ENCODE measurements at regions not wholly inside any gene's neighbourhood (a gene's known extent, or its start where the extent isn't known, plus 50 kb on each side); places are given as distances from the start of the nearest gene placed in this dataset.

- TF ChIP-seq RAD21 (IDR thresholded peaks at IDR 0.05; ENCODE audit: low read depth), result no peak
- no peak for TF ChIP-seq TEAD4 (IDR thresholded peaks at IDR 0.05)
- TF ChIP-seq, protein P1, sequence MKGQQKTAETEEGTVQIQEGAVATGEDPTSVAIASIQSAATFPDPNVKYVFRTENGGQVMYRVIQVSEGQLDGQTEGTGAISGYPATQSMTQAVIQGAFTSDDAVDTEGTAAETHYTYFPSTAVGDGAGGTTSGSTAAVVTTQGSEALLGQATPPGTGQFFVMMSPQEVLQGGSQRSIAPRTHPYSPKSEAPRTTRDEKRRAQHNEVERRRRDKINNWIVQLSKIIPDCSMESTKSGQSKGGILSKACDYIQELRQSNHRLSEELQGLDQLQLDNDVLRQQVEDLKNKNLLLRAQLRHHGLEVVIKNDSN (IDR thresholded peaks at IDR 0.05), result no peak
- TF ChIP-seq CREB1 (IDR thresholded peaks at IDR 0.05; ENCODE audit: low read depth), result no peak
- no peak for TF ChIP-seq EGR1 (IDR thresholded peaks at IDR 0.05)
- TF ChIP-seq FOXM1 (IDR thresholded peaks at IDR 0.05; ENCODE audit: borderline replicate concordance, low read depth), result no peak
- no peak for TF ChIP-seq CEBPB (IDR thresholded peaks at IDR 0.05)
- no peak for TF ChIP-seq ZBTB7A (IDR thresholded peaks at IDR 0.05; ENCODE audit: low read depth)
- no peak for TF ChIP-seq TAF1 (IDR thresholded peaks at IDR 0.05; ENCODE audit: low read depth)
- TF ChIP-seq EP300 (IDR thresholded peaks at IDR 0.05; ENCODE audit: borderline replicate concordance), result no peak
- TF ChIP-seq, protein P2, sequence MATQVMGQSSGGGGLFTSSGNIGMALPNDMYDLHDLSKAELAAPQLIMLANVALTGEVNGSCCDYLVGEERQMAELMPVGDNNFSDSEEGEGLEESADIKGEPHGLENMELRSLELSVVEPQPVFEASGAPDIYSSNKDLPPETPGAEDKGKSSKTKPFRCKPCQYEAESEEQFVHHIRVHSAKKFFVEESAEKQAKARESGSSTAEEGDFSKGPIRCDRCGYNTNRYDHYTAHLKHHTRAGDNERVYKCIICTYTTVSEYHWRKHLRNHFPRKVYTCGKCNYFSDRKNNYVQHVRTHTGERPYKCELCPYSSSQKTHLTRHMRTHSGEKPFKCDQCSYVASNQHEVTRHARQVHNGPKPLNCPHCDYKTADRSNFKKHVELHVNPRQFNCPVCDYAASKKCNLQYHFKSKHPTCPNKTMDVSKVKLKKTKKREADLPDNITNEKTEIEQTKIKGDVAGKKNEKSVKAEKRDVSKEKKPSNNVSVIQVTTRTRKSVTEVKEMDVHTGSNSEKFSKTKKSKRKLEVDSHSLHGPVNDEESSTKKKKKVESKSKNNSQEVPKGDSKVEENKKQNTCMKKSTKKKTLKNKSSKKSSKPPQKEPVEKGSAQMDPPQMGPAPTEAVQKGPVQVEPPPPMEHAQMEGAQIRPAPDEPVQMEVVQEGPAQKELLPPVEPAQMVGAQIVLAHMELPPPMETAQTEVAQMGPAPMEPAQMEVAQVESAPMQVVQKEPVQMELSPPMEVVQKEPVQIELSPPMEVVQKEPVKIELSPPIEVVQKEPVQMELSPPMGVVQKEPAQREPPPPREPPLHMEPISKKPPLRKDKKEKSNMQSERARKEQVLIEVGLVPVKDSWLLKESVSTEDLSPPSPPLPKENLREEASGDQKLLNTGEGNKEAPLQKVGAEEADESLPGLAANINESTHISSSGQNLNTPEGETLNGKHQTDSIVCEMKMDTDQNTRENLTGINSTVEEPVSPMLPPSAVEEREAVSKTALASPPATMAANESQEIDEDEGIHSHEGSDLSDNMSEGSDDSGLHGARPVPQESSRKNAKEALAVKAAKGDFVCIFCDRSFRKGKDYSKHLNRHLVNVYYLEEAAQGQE (IDR thresholded peaks at IDR 0.05; ENCODE audit: low read depth), result no peak
- no peak for TF ChIP-seq TCF12 (IDR thresholded peaks at IDR 0.05; ENCODE audit: low read depth)
- TF ChIP-seq MAX (IDR thresholded peaks at IDR 0.05), result no peak
- TF ChIP-seq NFIC (IDR thresholded peaks at IDR 0.05), result no peak
- TF ChIP-seq YY1 (IDR thresholded peaks at IDR 0.05; ENCODE audit: low read depth), result no peak
Measured at GRCh38 chr14:30357791-30358190, 201.2 kb upstream of the G2E3 start.

DNA sequence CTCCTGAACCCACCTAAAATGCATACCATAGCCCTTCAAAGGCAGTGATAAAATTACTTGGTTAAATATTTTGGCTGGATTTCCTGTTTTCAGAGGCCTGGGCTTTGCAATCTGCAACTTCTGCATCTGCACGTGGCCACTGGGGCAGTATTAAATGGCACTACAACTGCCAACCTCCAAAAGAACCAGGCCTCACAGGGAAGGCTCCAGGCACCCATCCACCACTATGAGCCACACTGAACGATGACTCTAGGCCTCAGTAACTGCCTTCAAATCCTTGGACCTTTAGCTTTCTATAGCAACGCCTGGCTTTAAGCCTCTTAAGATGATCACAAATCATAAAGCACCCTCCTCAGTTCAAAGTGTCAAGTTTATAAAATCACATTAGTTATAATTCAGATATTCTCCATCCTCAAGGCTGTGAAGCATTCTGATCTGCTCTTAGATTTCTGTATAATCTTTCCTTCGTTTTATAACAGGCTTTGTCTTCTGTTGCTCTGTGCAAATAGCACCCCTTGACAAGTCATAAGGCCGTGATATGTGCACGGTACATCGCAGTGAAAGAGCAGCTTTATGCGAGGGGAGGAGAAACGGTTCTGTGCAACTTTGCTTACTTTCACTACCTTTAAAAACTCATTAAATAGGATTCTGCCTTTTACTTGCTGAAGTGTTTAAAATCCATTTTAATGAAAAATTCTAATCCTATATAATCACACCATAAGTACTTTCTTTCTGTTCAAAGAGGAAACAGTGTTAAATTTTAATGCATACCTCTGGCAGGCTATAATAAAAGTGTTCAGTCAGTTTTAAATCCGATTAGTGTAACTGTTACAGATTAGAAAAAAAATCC lies 196.4 kb upstream of the G2E3 start:
- TF ChIP-seq NFIC (IDR thresholded peaks at IDR 0.05) (no peak), EP300 (IDR thresholded peaks at IDR 0.05; ENCODE audit: borderline replicate concordance) (no peak), FOXM1 (IDR thresholded peaks at IDR 0.05; ENCODE audit: borderline replicate concordance, low read depth) (no peak), CEBPB (IDR thresholded peaks at IDR 0.05) (no peak), ZBTB7A (IDR thresholded peaks at IDR 0.05; ENCODE audit: low read depth) (no peak), EGR1 (IDR thresholded peaks at IDR 0.05) (no peak), CREB1 (IDR thresholded peaks at IDR 0.05; ENCODE audit: low read depth) (no peak), YY1 (IDR thresholded peaks at IDR 0.05; ENCODE audit: low read depth) (no peak), TEAD4 (IDR thresholded peaks at IDR 0.05) (no peak)
- TF ChIP-seq, protein P1 (IDR thresholded peaks at IDR 0.05), result no peak
- TF ChIP-seq, protein P2 (IDR thresholded peaks at IDR 0.05; ENCODE audit: low read depth), result no peak

- TF ChIP-seq NFIC (IDR thresholded peaks at IDR 0.05) (no peak), TCF12 (IDR thresholded peaks at IDR 0.05; ENCODE audit: low read depth) (no peak), YY1 (IDR thresholded peaks at IDR 0.05; ENCODE audit: low read depth) (no peak), CREB1 (IDR thresholded peaks at IDR 0.05; ENCODE audit: low read depth) (no peak), MAX (IDR thresholded peaks at IDR 0.05) (no peak), CEBPB (IDR thresholded peaks at IDR 0.05) (no peak), TEAD4 (IDR thresholded peaks at IDR 0.05) (no peak), FOXM1 (IDR thresholded peaks at IDR 0.05; ENCODE audit: borderline replicate concordance, low read depth) (no peak), ZBTB7A (IDR thresholded peaks at IDR 0.05; ENCODE audit: low read depth) (no peak), EP300 (IDR thresholded peaks at IDR 0.05; ENCODE audit: borderline replicate concordance) (no peak)
- TF ChIP-seq, protein P2 (IDR thresholded peaks at IDR 0.05; ENCODE audit: low read depth), result no peak
- TF ChIP-seq, protein P1 (IDR thresholded peaks at IDR 0.05), result no peak
Measured at GRCh38 chr14:30369502-30370180, 189.3 kb upstream of the G2E3 start.
